Endodermal cell (in vitro differentiated cells): ENCODE measurements at regions not wholly inside any gene's neighbourhood (a gene's known extent, or its start where the extent isn't known, plus 50 kb on each side); places are given as distances from the start of the nearest gene placed in this dataset.

Source experiments
- DNase-seq: peaks from one replicate; pipeline ENCODE4 v3.0.0-alpha.2; 2017
- H3K27ac ChIP-seq: 2 replicates; pipeline ENCODE4 v1.5.1; 2013; ENCODE audit warnings: mild to moderate bottlenecking, low read depth, low read length, moderate library complexity
- H3K27me3 ChIP-seq: 2 replicates; pipeline ENCODE4 v1.6.1; 2013; ENCODE audit warnings: mild to moderate bottlenecking, low read length, moderate library complexity; ENCODE audit not compliant: insufficient read depth, control insufficient read depth, poor library complexity, severe bottlenecking
- H3K36me3 ChIP-seq: 2 replicates; pipeline ENCODE4 v1.7.0; 2013; ENCODE audit warnings: mild to moderate bottlenecking, low read length, moderate library complexity; ENCODE audit not compliant: control insufficient read depth, insufficient read depth
- H3K4me1 ChIP-seq: one replicate; pipeline ENCODE4 v1.7.0; 2013; ENCODE audit warnings: low read length; ENCODE audit not compliant: control insufficient read depth, insufficient read depth
- H3K4me3 ChIP-seq: 2 replicates; pipeline ENCODE4 v1.5.1; 2013; ENCODE audit warnings: mild to moderate bottlenecking, low read length, moderate library complexity
- H3K9ac ChIP-seq: 2 replicates; pipeline ENCODE4 v1.6.1; 2013; ENCODE audit warnings: mild to moderate bottlenecking, low read length, moderate library complexity; ENCODE audit not compliant: poor library complexity, severe bottlenecking; ENCODE audit errors: extremely low read depth
- H3K9me3 ChIP-seq: 2 replicates; pipeline ENCODE4 v1.6.1; 2013; ENCODE audit warnings: mild to moderate bottlenecking, low read length, moderate library complexity; ENCODE audit not compliant: control insufficient read depth
- H3K27ac Mint-ChIP-seq: 2 replicates; pipeline ENCODE4 v1.8.0; 2020; ENCODE audit warnings: mixed read lengths
- H3K27me3 Mint-ChIP-seq: 2 replicates; pipeline ENCODE4 v1.8.0; 2021; ENCODE audit warnings: mild to moderate bottlenecking, mixed read lengths; ENCODE audit not compliant: insufficient read depth
- H3K36me3 Mint-ChIP-seq: 2 replicates; pipeline ENCODE4 v1.8.0; 2020; ENCODE audit warnings: low read depth, mixed read lengths
- H3K4me1 Mint-ChIP-seq: 2 replicates; pipeline ENCODE4 v1.8.0; 2020; ENCODE audit warnings: mixed read lengths
- H3K4me3 Mint-ChIP-seq: 2 replicates; pipeline ENCODE4 v1.8.0; 2020; ENCODE audit warnings: mild to moderate bottlenecking, moderate library complexity, mixed read lengths
- H3K9me3 Mint-ChIP-seq: 2 replicates; pipeline ENCODE4 v1.8.0; 2020; ENCODE audit warnings: mild to moderate bottlenecking, mixed read lengths
- CTCF ChIP-seq: fragments of 200-600 bp; sonication (generic); conservative IDR thresholded peaks from 2 replicates; pipeline ENCODE4 v1.5.0; 2021; ENCODE audit warnings: antibody characterized with exemption, mild to moderate bottlenecking
- WGBS, 2 experiments: methylation state at CpG; one replicate each; pipeline versions ENCODE4 v1.1.5 to v1.1.7; 2013; ENCODE audit warnings: missing lambda C conversion rate in 2 of 2, mixed read lengths in 1 of 2; ENCODE audit not compliant: insufficient coverage in 1 of 2, insufficient read length in 1 of 2; 5-methylcytosine and 5-hydroxymethylcytosine counted together

GRCh38 chr2:153623020-153623419, 144.5 kb upstream of the RPRM start:
- Mint-ChIP-seq H3K27ac (no peak overlapping the region), H3K9me3 (peaks cover 8% of the 10 kb centered on the region), H3K4me3 (no peak overlapping the region), H3K4me1 (peaks cover 2% of the 10 kb centered on the region), H3K36me3 (peaks cover 3% of the 10 kb centered on the region), H3K27me3 (no peaks in the 10 kb centered on the region)
- H3K36me3 ChIP-seq, result no peaks in the 10 kb centered on the region
- 58% methylated on average over 1 of the region's 1 CpG; no CpG with 5 or more reads in 1 of the 2 experiments for WGBS, 2 experiments
- no peak overlapping the region for H3K9ac ChIP-seq
- no peak overlapping the region for H3K27ac ChIP-seq
- H3K4me1 ChIP-seq, result no peaks in the 10 kb centered on the region
- H3K4me3 ChIP-seq, result no peak overlapping the region
- H3K9me3 ChIP-seq, result peaks cover 14% of the 10 kb centered on the region
- no peaks in the 10 kb centered on the region for H3K27me3 ChIP-seq
- no peak for DNase-seq
- no peak for TF ChIP-seq CTCF

- Mint-ChIP-seq H3K9me3 (peaks cover 20% of the 10 kb centered on the region), H3K27me3 (no peaks in the 10 kb centered on the region), H3K36me3 (peaks cover 5% of the 10 kb centered on the region), H3K4me1 (peaks cover under 1% of the 10 kb centered on the region), H3K27ac (no peak overlapping the region), H3K4me3 (no peak overlapping the region)
- no peaks in the 10 kb centered on the region for H3K36me3 ChIP-seq
- no peaks in the 10 kb centered on the region for H3K4me1 ChIP-seq
- WGBS, 2 experiments, result 96% methylated on average over 2 of the region's 2 CpGs; no CpG with 5 or more reads in 1 of the 2 experiments
- no peak overlapping the region for H3K27ac ChIP-seq
- peaks cover 3% of the 10 kb centered on the region for H3K9me3 ChIP-seq
- H3K4me3 ChIP-seq, result no peak overlapping the region
- no peak for DNase-seq
- H3K9ac ChIP-seq, result no peak overlapping the region
- H3K27me3 ChIP-seq, result no peaks in the 10 kb centered on the region
- no peak for TF ChIP-seq CTCF
Observed at GRCh38 chr2:153626676-153627075, 148.1 kb upstream of the RPRM start.

GRCh38 chr2:153635494-153635893, 156.9 kb upstream of the RPRM start:
- WGBS, 2 experiments, result 95% methylated on average over 2 of the region's 2 CpGs; no CpG with 5 or more reads in 1 of the 2 experiments
- Histone ChIP-seq H3K27me3 (no peaks in the 10 kb centered on the region), H3K36me3 (no peaks in the 10 kb centered on the region), H3K9me3 (peaks cover 3% of the 10 kb centered on the region), H3K4me3 (no peak overlapping the region), H3K9ac (no peak overlapping the region), H3K27ac (no peak overlapping the region), H3K4me1 (peaks cover 5% of the 10 kb centered on the region)
- no peak for TF ChIP-seq CTCF
- no peaks in the 10 kb centered on the region for H3K27me3 Mint-ChIP-seq
- H3K36me3 Mint-ChIP-seq, result peaks cover 3% of the 10 kb centered on the region
- DNase-seq, result no peak
- peaks cover 8% of the 10 kb centered on the region for H3K9me3 Mint-ChIP-seq
- no peak overlapping the region for H3K27ac Mint-ChIP-seq
- no peak overlapping the region for H3K4me3 Mint-ChIP-seq
- peaks cover 12% of the 10 kb centered on the region for H3K4me1 Mint-ChIP-seq
